HG02588 (cell line): ENCODE measurements at regions not wholly inside any gene's neighbourhood (a gene's known extent, or its start where the extent isn't known, plus 50 kb on each side); places are given as distances from the start of the nearest gene placed in this dataset.

ENCODE experiments used
- ATAC-seq: cut with Tn5 transposase; IDR thresholded peaks from one replicate; pipeline ENCODE4 v1.9.1; 2021; ENCODE audit warnings: mild to moderate bottlenecking, moderate library complexity; ENCODE audit not compliant: unreplicated experiment

DNA sequence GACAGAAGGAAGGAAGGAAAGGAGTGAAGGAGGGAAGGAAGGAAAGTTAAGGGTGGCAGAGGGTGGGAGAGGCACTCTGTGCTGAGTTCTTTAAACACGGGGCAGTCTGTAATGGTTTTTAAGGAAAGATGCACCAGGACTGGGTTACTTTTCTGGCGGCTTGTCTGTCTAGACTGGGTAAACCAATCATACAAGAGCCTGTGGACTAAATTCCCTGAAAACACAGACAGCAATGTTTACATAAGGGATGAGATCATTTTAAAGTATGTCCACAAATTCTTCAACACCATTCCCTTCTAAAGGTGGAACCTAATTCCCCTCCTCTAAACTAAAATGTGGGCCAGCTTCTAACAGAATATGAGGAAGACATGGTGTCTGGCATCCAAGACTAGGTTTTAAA, 235.5 kb upstream of the IGF1R start:
- ATAC-seq, result no peak

DNA sequence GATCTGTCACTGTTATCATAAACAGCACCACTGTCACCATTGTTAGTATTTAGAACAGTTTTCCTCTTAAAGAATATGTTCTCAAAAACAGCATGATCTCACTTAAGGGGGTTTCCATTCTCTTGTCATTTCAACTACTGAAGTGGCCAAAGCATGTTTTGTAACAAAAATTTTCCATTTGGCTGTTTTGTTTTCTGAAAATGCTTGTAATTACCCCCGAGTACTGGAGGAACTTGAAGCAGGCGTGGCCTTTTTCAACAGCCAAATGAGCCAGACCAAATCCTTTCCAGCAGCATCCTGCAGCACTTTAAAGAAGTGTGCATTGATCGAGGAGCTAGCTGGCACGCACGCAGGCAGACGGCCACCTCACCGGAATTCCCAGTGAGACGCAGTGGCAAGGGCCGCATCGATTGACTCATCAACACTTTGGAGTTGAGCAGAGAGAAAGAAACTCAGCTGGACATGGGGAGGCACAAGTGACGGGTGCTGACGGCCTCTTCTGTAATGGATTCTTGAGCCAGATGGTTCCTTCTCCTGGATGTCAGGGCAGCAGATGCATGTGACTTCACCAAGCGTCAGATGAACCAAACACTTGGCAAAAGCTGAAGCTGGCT, 234.3 kb upstream of the IGF1R start:
- ATAC-seq, result no peak

GRCh38 chr15:98416222-98416855, 232.0 kb upstream of the IGF1R start:
- ATAC-seq, result no peak

DNA sequence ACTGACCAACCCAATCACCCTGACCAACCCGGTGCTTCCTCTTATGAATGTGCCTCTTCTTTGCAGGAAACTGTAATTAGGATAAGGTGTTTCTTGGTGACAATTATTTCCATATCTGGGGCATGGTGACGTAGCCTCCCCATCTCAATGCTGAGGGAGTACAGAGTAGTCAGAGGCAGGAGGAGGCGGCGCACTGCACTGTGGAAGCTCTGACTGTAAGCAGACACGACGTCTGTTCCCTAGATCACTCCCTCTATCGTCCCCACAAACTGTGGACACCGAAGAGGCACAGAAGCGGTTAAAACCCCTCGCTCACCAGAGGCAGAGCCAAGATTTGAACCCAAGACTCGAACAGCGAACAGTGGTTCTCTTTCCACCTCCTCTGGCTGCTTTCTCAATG, 231.0 kb upstream of the IGF1R start:
- ATAC-seq, result no peak

GRCh38 chr15:98418122-98418521, 230.2 kb upstream of the IGF1R start:
- ATAC-seq, result no peak

GRCh38 chr15:98419173-98419780, 229.1 kb upstream of the IGF1R start:
- ATAC-seq, result no peak

DNA sequence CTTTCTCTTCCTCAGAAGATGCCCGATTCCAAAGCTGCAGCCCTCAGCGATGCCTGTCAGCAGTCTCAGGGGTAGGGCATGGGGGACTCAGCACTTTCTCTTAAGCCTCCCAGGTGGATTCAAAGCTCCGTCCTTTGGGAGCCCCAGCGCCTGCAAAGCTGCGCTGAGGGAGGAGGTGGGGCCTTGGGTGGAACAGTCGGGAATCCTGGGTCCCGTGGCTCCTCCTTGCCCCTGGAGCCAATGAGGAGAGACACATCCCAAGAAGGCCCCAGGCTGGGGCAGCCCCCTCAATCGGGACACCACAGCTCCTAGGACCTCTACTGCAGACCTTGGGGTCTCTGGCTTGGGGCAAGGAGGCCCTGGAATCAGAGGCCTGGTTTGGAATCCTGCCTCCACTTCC, 227.5 kb upstream of the IGF1R start:
- no peak for ATAC-seq

- ATAC-seq, result peak; percentile 67
Observed at GRCh38 chr15:98421419-98422129, 226.8 kb upstream of the IGF1R start.

GRCh38 chr15:98422130-98422478, 226.2 kb upstream of the IGF1R start:
- ATAC-seq, result no peak

DNA sequence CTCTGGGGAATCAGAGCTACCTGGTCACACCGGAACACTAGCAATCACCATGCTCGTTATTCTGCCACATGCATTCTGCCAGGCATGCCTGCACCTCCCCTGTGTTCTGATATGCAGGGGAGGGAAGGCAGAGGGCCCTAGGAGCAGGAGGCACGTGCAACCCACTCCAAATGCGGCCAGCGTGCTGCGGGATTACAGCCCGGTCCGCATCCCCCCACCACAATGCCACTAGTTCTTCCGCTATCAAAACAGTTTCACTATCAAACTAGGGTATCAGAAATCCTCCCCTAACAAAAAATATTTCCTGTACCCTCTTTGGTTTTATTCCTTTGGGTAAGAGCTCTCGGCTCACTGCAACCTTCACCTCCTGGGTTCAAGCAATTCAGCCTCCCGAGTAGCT, 223.2 kb upstream of the IGF1R start:
- ATAC-seq, result no peak

DNA sequence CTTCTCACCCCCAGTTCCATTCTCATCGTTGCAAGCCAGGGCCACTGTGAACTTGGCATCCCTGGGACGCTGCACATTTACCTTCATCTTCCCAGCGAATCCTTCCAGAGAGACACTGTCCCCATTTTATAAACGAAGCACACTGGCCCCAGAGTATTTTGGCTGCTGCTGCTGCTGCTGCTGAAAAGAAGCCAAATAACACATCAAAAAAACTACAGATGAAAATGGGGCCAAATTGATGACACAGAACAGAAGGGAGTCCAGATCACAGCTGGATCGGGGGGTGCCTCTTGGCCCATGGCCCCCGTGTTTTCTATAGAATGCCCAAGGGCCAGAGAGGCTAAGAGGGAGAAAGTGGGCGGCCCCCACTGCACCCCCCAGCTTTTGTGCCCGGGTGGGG, 221.0 kb upstream of the IGF1R start:
- no peak for ATAC-seq

- ATAC-seq, result peak; percentile 87
Observed at GRCh38 chr15:98428253-98428989, 219.9 kb upstream of the IGF1R start.

DNA sequence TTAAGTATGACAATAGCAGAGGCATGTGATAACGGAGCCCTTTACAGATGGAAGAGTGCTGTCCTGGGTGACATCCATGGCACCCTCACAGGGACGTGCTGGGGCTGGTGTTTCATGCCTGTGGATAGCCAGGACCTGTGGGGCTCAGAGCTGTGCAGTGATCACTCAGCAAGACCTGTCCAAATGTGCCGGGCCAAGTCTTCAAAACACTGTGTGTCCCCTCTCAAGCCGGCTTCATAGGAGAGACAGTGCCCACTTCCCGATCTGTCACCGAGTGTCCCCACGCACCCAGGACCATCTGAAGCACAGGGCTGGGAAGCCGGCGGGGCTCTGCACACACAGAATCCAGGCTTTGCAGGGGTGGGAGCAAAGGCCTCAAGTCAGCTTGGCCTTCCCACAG, 217.2 kb upstream of the IGF1R start:
- no peak for ATAC-seq

GRCh38 chr15:98433346-98433745, 215.0 kb upstream of the IGF1R start:
- no peak for ATAC-seq

DNA sequence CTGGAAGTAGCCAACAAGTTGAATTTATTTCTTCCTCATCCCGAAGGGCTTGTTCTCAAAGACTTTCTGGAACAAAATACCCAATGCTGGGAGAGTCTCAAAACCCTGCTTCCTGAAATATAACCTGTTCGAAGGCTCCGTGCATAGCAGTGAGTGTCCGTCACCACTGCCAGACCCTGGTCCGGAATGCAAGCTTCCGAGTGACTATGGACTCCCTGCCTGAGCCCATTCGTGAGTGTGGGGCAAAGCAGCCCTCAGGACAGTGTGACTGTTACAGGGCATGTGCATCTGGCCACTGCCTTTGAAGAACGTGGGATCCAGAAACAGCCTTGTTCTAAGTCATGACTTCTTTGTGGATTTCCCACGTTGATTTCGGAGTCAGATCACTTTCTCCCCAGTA, 214.5 kb upstream of the IGF1R start:
- ATAC-seq, result no peak

- ATAC-seq, result no peak
Observed at GRCh38 chr15:98437752-98438151, 210.6 kb upstream of the IGF1R start.

DNA sequence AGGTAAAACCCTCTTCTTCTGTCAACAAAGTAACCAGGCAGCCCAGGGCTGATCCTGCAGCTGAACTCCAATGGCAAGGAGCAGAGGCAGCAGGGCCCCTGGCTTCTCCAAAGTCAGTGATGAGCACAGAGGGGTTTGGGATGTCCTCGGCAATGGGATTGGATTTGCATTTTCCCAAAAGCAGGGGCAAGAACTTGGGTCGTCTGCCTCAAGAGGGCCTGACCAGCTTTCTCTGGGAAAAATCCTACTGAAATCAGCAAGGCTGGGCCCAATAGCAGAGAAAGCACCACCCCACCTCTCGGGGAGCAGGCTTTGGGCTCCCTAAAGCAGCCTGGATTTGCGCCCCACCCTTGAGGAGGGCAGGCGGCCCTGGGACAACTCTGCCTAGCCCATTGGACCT, 210.0 kb upstream of the IGF1R start:
- no peak for ATAC-seq

DNA sequence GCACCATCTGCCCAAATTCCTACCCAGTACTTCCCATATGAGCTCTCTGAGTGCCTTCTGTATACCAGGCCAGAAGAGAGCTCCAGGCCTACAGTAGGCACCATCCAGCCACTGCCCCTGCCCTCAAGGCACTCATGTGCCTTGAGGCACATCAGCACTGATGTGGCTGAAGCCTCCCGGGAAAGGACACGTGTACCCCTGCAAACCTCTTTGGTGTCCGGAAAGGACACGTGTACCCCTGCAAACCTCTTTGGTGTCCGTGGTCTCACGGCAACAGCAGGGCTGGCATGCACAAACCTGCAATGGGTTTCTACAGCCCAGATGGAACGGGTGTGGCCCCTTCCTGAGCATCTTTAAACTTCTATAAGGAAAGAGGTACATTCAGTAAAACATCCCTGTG, 209.4 kb upstream of the IGF1R start:
- no peak for ATAC-seq

- no peak for ATAC-seq
Observed at GRCh38 chr15:98439523-98439942, 208.8 kb upstream of the IGF1R start.

DNA sequence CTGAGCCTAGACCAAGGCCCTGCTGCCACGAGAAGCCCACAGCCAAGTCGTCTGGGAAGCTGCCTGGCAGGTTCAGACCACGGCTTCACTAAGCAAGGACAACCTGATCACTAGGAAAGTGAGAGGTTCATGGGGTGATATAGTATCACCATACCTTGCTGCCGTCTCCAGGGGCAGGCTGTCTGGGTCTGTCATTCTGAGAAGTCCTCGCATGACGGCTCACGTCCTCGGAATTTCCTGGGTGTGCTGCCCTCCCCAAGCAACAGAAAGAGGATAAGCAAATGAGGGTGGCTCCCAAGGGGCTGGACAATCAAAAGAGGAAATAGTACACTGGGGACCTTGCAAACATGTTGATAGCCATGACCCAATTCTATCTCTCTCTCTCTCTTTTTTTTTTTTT, 207.4 kb upstream of the IGF1R start:
- no peak for ATAC-seq

GRCh38 chr15:98441599-98441998, 206.7 kb upstream of the IGF1R start:
- no peak for ATAC-seq
